ENCODE measurements at regions not wholly inside any gene's neighbourhood (a gene's known extent, or its start where the extent isn't known, plus 50 kb on each side); places are given as distances from the start of the nearest gene placed in this dataset.

GRCh38 chr9:88696501-88696900 lies 161.5 kb downstream of the NXNL2 start:
- no peak for DNase-seq

DNA sequence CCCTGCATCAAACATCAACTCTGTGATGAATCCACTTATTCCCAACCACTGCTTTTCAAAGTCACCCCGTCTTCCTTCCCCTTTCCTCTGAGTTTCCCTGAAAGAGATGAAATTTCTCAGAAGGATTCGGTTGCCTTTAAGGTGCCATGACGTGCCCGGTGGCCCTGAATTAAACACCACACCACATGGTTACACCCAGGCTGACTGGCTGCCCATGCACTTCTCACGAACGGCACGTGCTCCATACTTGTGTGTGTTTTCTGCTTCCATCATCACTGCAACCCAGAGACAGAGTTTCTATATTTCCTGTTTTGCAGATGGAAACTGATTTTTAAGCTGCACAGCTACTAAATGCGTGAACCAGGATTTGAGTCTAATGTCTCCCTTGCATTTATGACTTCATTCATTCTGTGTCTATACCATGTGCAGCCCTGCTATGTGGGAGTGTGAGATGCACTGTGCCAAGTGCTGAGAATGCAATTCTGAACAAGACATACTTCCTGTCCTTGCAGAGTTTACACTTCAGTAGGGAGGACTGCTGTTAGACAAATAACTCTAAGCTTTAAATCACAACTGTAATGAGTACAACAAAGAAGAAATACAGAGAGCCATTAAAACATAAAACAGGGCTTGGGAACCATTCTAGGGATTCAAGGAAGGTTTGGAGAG lies 162.9 kb downstream of the NXNL2 start:
- DNase-seq = no peak

- DNase-seq = no peak
Measured at GRCh38 chr9:88702985-88703384, 168.0 kb downstream of the NXNL2 start.

DNA sequence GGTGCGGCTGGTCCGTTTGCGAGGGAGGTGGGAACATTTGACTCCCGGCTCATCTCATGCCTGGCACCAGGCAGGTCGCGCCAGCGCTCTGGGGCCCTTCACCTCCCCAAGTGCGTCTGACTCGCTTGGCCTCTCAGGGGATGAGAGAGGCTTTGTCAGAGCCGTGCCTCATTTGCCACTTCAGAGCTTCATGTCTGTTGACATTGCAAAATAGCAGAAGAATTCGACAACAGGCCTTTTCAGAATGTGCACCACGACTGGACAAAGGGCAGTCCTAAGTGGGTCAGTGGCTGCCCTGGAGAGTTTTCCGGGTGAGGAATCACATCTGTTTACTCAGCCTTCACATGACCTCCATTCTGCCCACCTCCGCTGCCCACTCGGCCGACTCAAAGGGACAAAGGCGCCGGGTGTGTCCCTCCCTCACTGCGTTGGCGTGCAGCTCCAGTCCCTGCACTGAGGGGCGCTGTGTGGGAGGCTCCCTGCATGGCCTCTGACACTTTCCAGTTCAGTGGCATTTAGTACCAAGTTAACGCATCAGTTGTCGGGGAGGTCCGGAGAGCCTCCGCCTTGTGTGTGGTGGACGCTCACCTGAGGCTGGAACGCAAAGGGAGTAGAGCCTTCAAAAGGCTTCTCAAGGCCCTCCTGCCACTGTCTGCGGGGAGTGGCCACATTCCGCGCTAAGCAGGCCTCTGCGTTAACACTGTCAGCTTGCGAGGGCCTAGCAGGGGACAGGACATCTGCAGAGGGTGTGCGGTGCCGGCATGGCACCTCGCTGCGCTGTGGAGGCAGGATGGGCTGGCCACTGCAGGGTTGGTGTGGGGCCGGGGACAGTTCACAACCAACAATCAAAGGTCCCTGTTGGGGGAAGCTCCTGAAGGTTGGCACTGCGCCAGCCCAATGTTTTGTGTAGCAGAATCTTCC lies 171.5 kb downstream of the NXNL2 start:
- no peak for DNase-seq

DNA sequence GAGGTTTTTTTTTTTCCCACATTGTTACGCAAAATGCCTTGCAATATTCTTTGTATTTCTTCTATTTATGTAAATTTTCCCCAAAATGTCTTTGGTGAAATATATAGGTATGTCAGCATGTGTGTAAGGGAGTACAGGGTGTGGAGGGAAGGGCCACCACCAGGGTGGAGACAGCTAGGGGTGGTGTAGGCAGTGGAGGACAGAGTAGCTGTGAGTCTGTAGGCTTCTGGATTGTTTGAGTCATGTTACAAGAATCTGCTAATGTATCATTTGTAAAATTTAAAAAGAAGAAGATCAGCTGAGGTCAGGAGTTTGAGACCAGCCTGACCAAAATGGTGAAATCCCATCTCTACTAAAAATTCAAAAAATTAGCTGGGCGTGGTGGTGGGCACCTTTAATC lies 175.5 kb downstream of the NXNL2 start:
- no peak for DNase-seq

DNA sequence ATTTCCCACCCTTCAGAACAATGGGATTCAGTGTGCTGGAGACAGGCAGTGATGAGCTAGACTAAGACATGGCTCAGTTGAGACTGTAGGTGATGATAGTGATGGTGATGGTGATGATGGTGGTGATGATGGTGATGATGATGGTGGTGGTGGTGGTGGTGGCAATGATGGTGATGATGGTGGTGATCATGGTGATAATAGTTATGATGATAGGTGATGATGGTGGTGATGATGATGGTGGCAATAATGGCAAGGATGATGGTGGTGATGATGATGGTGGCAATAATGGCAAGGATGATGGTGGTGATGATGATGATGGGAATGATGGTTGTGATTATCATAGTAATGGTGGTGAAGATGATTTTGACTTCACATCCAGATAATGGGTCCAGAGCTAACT lies 176.7 kb downstream of the NXNL2 start:
- DNase-seq = no peak

GRCh38 chr9:88712484-88712883 lies 177.5 kb downstream of the NXNL2 start:
- no peak for DNase-seq

GRCh38 chr9:88713010-88713409 lies 178.0 kb downstream of the NXNL2 start:
- DNase-seq = no peak

DNA sequence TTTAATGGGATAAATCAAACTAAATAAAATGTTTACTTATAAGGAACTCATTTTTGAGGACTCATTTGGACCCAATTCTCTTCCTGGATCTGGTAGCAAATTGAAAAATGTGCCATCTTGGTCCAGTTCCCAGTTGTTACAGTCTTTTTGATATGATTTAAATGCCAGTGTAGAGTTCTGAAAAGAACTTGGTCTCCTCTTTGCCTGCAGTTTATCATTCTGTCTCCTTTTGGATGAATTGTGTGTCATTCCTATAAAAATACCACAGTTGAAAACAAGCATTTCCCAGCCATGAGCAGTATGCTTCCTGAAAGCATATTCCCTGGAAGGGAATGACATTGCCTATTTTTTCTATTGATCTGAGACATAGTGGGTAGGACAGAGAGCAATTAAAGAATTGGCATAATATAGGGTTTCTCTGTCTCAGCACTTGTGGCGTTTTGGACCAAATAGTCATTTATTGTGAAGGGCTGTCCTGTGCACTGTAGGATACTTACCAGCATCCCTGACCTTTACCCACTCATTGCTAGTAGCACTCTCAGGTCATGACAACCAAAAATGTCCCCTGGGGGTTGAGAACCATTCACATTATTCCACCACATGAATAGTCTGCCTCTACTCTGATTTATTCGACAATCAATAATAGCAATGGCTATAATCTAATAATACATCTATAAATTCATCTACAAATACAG lies 181.8 kb downstream of the NXNL2 start:
- no peak for DNase-seq

GRCh38 chr9:88721025-88721424 lies 186.0 kb downstream of the NXNL2 start:
- DNase-seq = no peak

DNA sequence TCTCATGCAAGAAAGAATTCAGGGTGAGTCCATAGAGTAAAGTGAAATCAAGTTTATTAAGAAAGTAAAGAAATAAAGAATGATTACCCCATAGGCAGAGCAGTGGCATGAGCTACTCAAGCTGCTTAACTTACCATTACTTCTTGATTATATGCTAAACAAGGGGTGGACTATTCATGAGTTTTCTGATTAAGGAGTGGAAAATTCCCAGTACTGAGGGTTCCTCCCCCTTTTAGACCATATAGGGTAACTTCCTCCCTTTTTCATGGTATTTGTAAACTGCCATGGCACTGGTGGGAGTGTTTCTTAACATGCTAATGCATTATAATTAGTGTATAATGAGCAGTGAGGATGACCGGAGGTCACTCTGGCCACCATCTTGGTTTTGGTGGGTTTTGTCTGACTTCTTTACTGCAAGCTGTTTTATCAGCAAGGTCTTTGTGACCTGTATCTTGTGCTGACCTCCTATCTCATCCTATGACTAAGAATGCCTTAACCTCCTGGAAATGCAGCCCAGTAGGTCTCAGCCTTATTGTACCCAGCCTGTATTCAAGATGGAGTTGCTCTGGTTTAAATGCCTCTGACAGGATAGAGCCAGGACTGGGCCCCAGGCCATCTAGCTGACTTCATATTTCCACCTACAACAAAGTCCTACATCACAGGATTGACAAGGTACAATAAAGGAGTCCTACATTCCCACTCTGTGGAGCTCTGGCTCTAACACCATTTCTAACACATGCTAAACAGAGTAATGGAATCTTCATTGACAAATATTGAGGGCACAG lies 186.7 kb downstream of the NXNL2 start:
- DNase-seq = no peak

- DNase-seq = no peak
Measured at GRCh38 chr9:88722753-88723152, 187.8 kb downstream of the NXNL2 start.

GRCh38 chr9:88723751-88724150 lies 188.8 kb downstream of the NXNL2 start:
- DNase-seq = no peak

GRCh38 chr9:88724331-88724730 lies 189.4 kb downstream of the NXNL2 start:
- no peak for DNase-seq

GRCh38 chr9:88725300-88726019 lies 190.5 kb downstream of the NXNL2 start:
- DNase-seq = no peak

DNA sequence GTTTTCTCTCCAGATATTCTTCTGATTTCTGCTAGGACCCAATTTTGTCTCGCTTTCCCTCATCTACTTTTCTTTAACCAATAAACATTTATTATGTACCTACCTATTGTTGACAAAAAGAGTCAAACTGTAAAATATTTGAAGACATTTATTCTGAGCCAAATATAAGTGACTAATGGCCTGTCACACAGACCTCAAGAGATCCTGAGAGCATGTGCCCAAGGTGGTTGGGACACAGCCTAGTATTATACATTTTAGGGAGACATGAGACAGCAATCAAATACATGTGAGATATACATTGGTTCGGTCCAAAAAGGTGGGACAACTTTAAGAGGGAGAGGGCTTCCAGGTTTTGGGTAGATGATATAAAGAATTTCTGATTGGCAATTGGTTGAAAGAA lies 191.8 kb downstream of the NXNL2 start:
- DNase-seq = no peak

GRCh38 chr9:88730780-88731179 lies 195.8 kb downstream of the NXNL2 start:
- DNase-seq = no peak

DNA sequence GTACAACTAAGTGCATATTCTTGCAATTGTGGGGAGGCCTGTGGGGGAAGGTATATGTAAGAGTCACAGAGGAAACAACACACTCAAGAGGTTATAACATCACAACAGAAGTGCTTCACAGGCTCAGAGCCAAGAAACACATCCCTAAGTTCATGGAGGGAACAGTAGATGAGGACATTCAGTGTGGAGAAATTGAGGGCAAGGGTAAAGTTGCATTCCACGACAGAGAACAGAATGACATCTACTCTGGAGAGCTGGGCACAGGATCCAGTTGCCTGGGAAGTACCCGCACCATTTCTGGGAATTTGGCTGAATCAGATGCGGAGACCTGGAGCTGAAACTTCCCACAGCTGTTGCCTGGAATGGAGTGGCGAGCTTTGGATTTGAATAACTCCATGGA lies 197.2 kb downstream of the NXNL2 start:
- DNase-seq = no peak

DNA sequence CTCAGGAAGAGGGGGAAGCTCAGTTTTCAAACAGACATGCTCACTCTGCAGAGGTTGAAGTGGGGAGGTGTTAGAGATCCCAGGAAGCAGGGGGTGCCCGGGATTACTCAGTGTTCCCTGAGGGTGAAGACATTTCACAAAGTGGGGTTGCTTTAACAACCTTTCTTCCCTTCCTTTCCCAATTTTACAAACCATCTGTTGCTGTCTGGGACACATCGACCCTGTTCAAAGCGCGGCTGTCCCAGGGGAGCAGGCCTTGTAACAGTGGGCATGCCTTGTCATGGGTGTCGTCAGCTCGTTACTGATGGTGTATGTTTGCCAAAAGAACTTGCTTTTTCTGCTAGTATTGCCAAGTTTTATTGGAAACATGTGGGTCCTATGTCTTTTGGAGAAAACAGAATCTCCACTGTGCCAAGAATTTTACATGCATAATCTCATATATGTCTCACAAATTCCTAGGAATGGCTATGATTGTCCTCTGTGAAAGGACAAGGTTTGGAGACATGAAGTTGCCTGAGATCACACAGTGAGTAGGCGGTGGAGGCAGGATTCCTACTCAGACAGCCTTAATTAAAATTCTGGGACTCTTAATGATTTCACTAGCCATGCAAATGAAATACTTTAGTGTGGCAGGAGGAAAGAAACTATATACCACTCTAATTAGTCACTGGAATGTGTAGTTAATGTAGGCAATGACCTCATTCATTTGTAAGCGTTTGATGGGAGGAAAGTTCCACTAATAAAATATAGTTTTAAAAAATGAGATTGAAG lies 198.9 kb downstream of the NXNL2 start:
- DNase-seq = no peak

DNA sequence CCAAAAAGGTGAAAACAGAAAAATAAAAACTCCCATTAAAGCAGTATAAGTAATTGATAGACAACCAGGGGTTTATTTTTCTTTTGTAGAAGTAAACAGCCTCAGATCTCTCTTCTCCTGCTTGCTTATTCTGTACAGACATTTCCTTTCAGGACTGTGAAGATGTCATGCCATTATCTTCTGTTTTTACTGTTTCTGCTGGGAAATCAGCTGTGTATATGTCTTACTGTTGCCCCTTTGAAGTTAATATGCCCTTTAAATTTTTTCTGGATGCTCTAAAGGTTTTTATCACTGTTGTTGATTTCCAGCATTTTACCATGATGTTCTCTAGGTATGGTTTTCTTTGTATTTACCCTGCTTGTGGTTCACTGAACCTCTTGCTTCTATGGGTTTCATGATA lies 199.5 kb downstream of the NXNL2 start:
- no peak for DNase-seq

DNA sequence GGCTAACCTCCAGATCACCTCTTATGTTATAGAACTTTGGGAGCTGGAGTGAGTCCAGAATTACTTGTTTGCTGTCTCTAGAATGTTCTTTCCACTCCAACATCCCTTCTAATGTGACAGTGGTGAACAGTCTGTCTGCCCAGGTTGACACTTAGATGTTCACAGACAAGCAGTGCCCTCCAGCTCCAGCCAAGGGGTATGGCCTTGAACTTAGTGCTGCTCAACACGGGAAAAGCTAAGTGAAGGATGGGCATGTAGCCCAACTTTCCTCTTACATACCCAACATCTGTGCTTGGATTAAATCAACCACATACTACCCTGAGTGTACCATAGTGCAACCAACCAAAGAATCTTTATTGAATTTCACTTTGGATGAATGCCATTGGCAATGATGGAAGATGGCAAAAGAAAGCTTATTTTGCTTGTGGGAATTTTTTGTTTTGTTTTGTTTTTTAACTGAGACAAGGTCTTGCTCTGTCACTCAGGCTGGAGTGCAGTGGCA lies 201.2 kb downstream of the NXNL2 start:
- no peak for DNase-seq
